Trophoblast cell (in vitro differentiated cells and primary cell): ENCODE measurements at regions not wholly inside any gene's neighbourhood (a gene's known extent, or its start where the extent isn't known, plus 50 kb on each side); places are given as distances from the start of the nearest gene placed in this dataset.

Experiments used
- DNase-seq, 2 donors: peaks; one replicate each; pipeline ENCODE4 v3.0.0-alpha.2; 2016
- H2AFZ ChIP-seq: 2 replicates; pipeline ENCODE4 v1.6.1; 2013; ENCODE audit warnings: low read length, moderate library complexity, mild to moderate bottlenecking; ENCODE audit not compliant: insufficient read depth, poor library complexity
- H2AK5ac ChIP-seq: 2 replicates; pipeline ENCODE4 v1.6.1; 2013; ENCODE audit warnings: mild to moderate bottlenecking, low read length
- H2BK120ac ChIP-seq: 2 replicates; pipeline ENCODE4 v1.6.1; 2013; ENCODE audit warnings: low read length, mild to moderate bottlenecking, moderate library complexity; ENCODE audit not compliant: insufficient read depth, poor library complexity
- H2BK12ac ChIP-seq: 2 replicates; pipeline ENCODE4 v1.6.1; 2013; ENCODE audit warnings: mild to moderate bottlenecking, low read length, moderate library complexity
- H2BK5ac ChIP-seq: 2 replicates; pipeline ENCODE4 v1.6.1; 2013; ENCODE audit warnings: low read length, low read depth, moderate library complexity, mild to moderate bottlenecking; ENCODE audit not compliant: poor library complexity
- H3K14ac ChIP-seq: 2 replicates; pipeline ENCODE4 v1.6.1; 2013; ENCODE audit warnings: mild to moderate bottlenecking, low read length
- H3K18ac ChIP-seq: 2 replicates; pipeline ENCODE4 v1.6.1; 2013; ENCODE audit warnings: mild to moderate bottlenecking, low read length
- H3K23ac ChIP-seq: 2 replicates; pipeline ENCODE4 v1.6.1; 2013; ENCODE audit warnings: low read length
- H3K27ac ChIP-seq: 2 replicates; pipeline ENCODE4 v1.5.1; 2013; ENCODE audit warnings: low read depth, mild to moderate bottlenecking, inconsistent platforms, low read length, moderate library complexity
- H3K27me3 ChIP-seq: 2 replicates; pipeline ENCODE4 v1.6.1; 2013; ENCODE audit warnings: inconsistent platforms, mild to moderate bottlenecking, low read length, moderate library complexity; ENCODE audit not compliant: insufficient read depth
- H3K36me3 ChIP-seq, 2 experiments: 1 replicate in 1 of 2; 2 replicates in 1 of 2; pipeline ENCODE4 v1.6.1; 2013; ENCODE audit warnings: low read length in 2 of 2, mild to moderate bottlenecking in 2 of 2, moderate library complexity in 1 of 2; ENCODE audit not compliant: insufficient read depth in 2 of 2, control insufficient read depth in 1 of 2
- H3K4ac ChIP-seq: 2 replicates; pipeline ENCODE4 v1.6.1; 2013; ENCODE audit warnings: low read depth, mild to moderate bottlenecking, low read length, moderate library complexity
- H3K4me1 ChIP-seq, 2 experiments: 1 replicate in 1 of 2; 2 replicates in 1 of 2; pipeline ENCODE4 v1.6.1; 2013; ENCODE audit warnings: low read length in 2 of 2, mild to moderate bottlenecking in 2 of 2, moderate library complexity in 1 of 2; ENCODE audit not compliant: insufficient read depth in 2 of 2, control insufficient read depth in 1 of 2
- H3K4me2 ChIP-seq: 2 replicates; pipeline ENCODE4 v1.6.1; 2013; ENCODE audit warnings: inconsistent platforms, mild to moderate bottlenecking, low read length, moderate library complexity
- H3K4me3 ChIP-seq: 2 replicates; pipeline ENCODE4 v1.5.1; 2013; ENCODE audit warnings: mild to moderate bottlenecking, low read depth, low read length, inconsistent platforms
- H3K79me1 ChIP-seq: one replicate; pipeline ENCODE4 v1.6.1; 2013; ENCODE audit warnings: low read length
- H3K79me2 ChIP-seq: 2 replicates; pipeline ENCODE4 v1.6.1; 2013; ENCODE audit warnings: low read length, mild to moderate bottlenecking; ENCODE audit not compliant: control insufficient read depth, insufficient read depth, poor library complexity
- H3K9ac ChIP-seq: 2 replicates; pipeline ENCODE4 v1.6.1; 2013; ENCODE audit warnings: mild to moderate bottlenecking, low read length
- H3K9me3 ChIP-seq: 2 replicates; pipeline ENCODE4 v1.6.1; 2013; ENCODE audit warnings: low read depth, mild to moderate bottlenecking, control low read depth, inconsistent platforms, low read length; ENCODE audit not compliant: insufficient read depth
- H4K12ac ChIP-seq: 2 replicates; pipeline ENCODE4 v1.6.1; 2013; ENCODE audit warnings: low read depth, mild to moderate bottlenecking, low read length, moderate library complexity
- H4K8ac ChIP-seq: 2 replicates; pipeline ENCODE4 v1.6.1; 2013; ENCODE audit warnings: low read depth, mild to moderate bottlenecking, low read length, moderate library complexity
- H4K91ac ChIP-seq: one replicate; pipeline ENCODE4 v1.6.1; 2013; ENCODE audit warnings: low read depth, mild to moderate bottlenecking, low read length, moderate library complexity
- WGBS: extraction: QIAGEN DNeasy Blood & Tissue Kit; methylation state at CpG from one replicate; pipeline ENCODE4 v1.1.7; 2013; ENCODE audit warnings: missing lambda C conversion rate; ENCODE audit not compliant: insufficient read length, insufficient coverage; ENCODE audit errors: extremely low coverage; 5-methylcytosine and 5-hydroxymethylcytosine counted together

DNA sequence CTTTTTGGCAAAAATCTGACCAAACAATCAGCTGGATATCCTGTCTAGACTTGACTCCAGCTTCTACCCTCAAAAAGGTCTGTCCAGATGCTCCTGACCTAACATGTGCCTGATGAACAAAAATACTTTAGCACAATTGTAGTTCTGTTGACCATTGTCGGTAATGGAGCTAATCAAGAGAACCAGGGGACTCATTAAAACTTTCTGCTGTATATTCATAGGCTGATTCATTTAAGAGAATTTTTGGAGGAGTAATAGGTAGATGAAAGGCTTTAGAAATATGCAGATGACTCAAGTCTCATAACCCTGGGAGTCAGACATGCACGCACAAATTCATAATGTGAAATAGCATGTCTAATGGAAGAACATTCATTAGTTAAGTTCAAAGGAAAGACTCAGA lies 514.2 kb downstream of the TXNL1 start:
- H3K4me2 ChIP-seq: no peak overlapping the region
- H3K9me3 ChIP-seq: no peaks in the 10 kb centered on the region
- no peak for DNase-seq
- no peak overlapping the region for H3K9ac ChIP-seq
- H2BK120ac ChIP-seq: no peak overlapping the region
- WGBS: no CpG with 5 or more reads among the region's 2 CpGs
- no peak overlapping the region for H3K18ac ChIP-seq
- H3K4me3 ChIP-seq: no peak overlapping the region
- H3K4ac ChIP-seq: no peak overlapping the region
- H3K4me1 ChIP-seq: no peaks in the 10 kb centered on the region
- H3K14ac ChIP-seq: no peak overlapping the region
- H2BK12ac ChIP-seq: no peak overlapping the region
- no peak overlapping the region for H3K23ac ChIP-seq
- no peaks in the 10 kb centered on the region for H3K79me2 ChIP-seq
- H3K36me3 ChIP-seq: no peaks in the 10 kb centered on the region
- no peak overlapping the region for H2BK5ac ChIP-seq
- no peak overlapping the region for H4K12ac ChIP-seq
- H4K91ac ChIP-seq: no peak overlapping the region
- H4K8ac ChIP-seq: no peak overlapping the region
- H2AFZ ChIP-seq: no peak overlapping the region
- H3K27me3 ChIP-seq: no peaks in the 10 kb centered on the region
- H3K27ac ChIP-seq: no peak overlapping the region
- H2AK5ac ChIP-seq: no peak overlapping the region
- H3K79me1 ChIP-seq: no peaks in the 10 kb centered on the region

DNA sequence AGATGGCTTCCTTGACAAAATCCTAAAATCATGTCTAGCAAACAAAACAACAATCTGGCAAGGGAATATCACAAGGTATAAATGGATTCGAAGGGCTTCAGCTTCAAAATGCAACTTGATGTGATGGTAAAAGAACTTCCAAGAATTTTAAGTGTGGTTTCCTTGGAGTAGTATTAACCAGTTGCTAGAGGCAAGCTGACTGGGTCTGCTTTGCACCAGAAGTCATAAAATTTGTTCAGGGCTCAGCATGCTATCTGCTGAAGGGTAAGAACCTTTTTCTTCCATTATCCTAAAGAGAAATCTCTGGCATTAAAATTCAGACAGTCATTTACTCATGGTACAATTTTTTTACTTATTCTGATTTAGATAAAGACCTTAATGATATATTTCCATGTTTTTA lies 516.7 kb downstream of the TXNL1 start:
- Histone ChIP-seq H2AK5ac (no peak overlapping the region), H3K4me1 (no peaks in the 10 kb centered on the region), H2BK120ac (no peak overlapping the region), H3K79me1 (no peaks in the 10 kb centered on the region), H3K4me2 (no peak overlapping the region), H2BK5ac (no peak overlapping the region), H3K9me3 (no peaks in the 10 kb centered on the region), H3K27ac (no peak overlapping the region), H3K79me2 (no peaks in the 10 kb centered on the region), H3K14ac (no peak overlapping the region), H4K91ac (no peak overlapping the region), H3K23ac (no peak overlapping the region), H2BK12ac (no peak overlapping the region), H3K9ac (no peak overlapping the region), H4K8ac (no peak overlapping the region), H3K4me3 (no peak overlapping the region), H4K12ac (no peak overlapping the region), H2AFZ (no peak overlapping the region), H3K27me3 (no peaks in the 10 kb centered on the region), H3K18ac (no peak overlapping the region), H3K4ac (no peak overlapping the region), H3K36me3 (no peaks in the 10 kb centered on the region)
- no CpG with 5 or more reads among the region's 1 CpG for WGBS
- DNase-seq: no peak

- DNase-seq: no peak
- Histone ChIP-seq H3K18ac (no peak overlapping the region), H3K79me1 (no peaks in the 10 kb centered on the region), H3K4me1 (no peaks in the 10 kb centered on the region), H3K9ac (no peak overlapping the region), H3K4me3 (no peak overlapping the region), H3K4ac (no peak overlapping the region), H3K27me3 (no peaks in the 10 kb centered on the region), H3K23ac (no peak overlapping the region), H3K36me3 (no peaks in the 10 kb centered on the region), H2BK12ac (no peak overlapping the region), H3K9me3 (no peaks in the 10 kb centered on the region), H3K4me2 (no peak overlapping the region), H4K8ac (no peak overlapping the region), H2AK5ac (no peak overlapping the region), H2BK5ac (no peak overlapping the region), H3K27ac (no peak overlapping the region), H2AFZ (no peak overlapping the region), H3K14ac (no peak overlapping the region), H4K91ac (no peak overlapping the region), H2BK120ac (no peak overlapping the region), H3K79me2 (no peaks in the 10 kb centered on the region), H4K12ac (no peak overlapping the region)
- WGBS: no CpG with 5 or more reads among the region's 3 CpGs
Measured at GRCh38 chr18:56120782-56121181, 517.6 kb downstream of the TXNL1 start.

GRCh38 chr18:56119681-56120080 lies 518.7 kb downstream of the TXNL1 start:
- no peaks in the 10 kb centered on the region for H3K79me1 ChIP-seq
- no peak overlapping the region for H4K8ac ChIP-seq
- no peak overlapping the region for H3K4me2 ChIP-seq
- H3K9me3 ChIP-seq: no peaks in the 10 kb centered on the region
- no peak overlapping the region for H2AFZ ChIP-seq
- H2BK5ac ChIP-seq: no peak overlapping the region
- no peak overlapping the region for H4K91ac ChIP-seq
- H3K4me3 ChIP-seq: no peak overlapping the region
- no peaks in the 10 kb centered on the region for H3K36me3 ChIP-seq
- H3K14ac ChIP-seq: no peak overlapping the region
- H3K23ac ChIP-seq: no peak overlapping the region
- no peak overlapping the region for H3K9ac ChIP-seq
- WGBS: no CpG with 5 or more reads among the region's 4 CpGs
- no peaks in the 10 kb centered on the region for H3K4me1 ChIP-seq
- no peak overlapping the region for H3K18ac ChIP-seq
- H3K27me3 ChIP-seq: no peaks in the 10 kb centered on the region
- H3K27ac ChIP-seq: no peak overlapping the region
- H4K12ac ChIP-seq: no peak overlapping the region
- no peaks in the 10 kb centered on the region for H3K79me2 ChIP-seq
- H2AK5ac ChIP-seq: no peak overlapping the region
- no peak for DNase-seq
- H3K4ac ChIP-seq: no peak overlapping the region
- H2BK12ac ChIP-seq: no peak overlapping the region
- no peak overlapping the region for H2BK120ac ChIP-seq
